ENCODE measurements at regions not wholly inside any gene's neighbourhood (a gene's known extent, or its start where the extent isn't known, plus 50 kb on each side); places are given as distances from the start of the nearest gene placed in this dataset.

GRCh38 chr6:106799031-106799894 lies 169.9 kb downstream of the QRSL1 start:
- TF ChIP-seq POLR2AphosphoS5 (IDR thresholded peaks at IDR 0.05), result no peak
- TF ChIP-seq, protein P1, sequence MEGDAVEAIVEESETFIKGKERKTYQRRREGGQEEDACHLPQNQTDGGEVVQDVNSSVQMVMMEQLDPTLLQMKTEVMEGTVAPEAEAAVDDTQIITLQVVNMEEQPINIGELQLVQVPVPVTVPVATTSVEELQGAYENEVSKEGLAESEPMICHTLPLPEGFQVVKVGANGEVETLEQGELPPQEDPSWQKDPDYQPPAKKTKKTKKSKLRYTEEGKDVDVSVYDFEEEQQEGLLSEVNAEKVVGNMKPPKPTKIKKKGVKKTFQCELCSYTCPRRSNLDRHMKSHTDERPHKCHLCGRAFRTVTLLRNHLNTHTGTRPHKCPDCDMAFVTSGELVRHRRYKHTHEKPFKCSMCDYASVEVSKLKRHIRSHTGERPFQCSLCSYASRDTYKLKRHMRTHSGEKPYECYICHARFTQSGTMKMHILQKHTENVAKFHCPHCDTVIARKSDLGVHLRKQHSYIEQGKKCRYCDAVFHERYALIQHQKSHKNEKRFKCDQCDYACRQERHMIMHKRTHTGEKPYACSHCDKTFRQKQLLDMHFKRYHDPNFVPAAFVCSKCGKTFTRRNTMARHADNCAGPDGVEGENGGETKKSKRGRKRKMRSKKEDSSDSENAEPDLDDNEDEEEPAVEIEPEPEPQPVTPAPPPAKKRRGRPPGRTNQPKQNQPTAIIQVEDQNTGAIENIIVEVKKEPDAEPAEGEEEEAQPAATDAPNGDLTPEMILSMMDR (IDR thresholded peaks at IDR 0.05), result no peak

Data from stomach (tissue), 4 donors.